MM.1S (cell line): ENCODE measurements at regions not wholly inside any gene's neighbourhood (a gene's known extent, or its start where the extent isn't known, plus 50 kb on each side); places are given as distances from the start of the nearest gene placed in this dataset.

ENCODE experiments used
- DNase-seq: peaks from one replicate; pipeline ENCODE4 v3.0.0-alpha.2; 2015
- H2AFZ ChIP-seq: fragments of 300-600 bp; sonication (generic); 2 replicates; pipeline ENCODE4 v1.6.0; 2016; ENCODE audit warnings: antibody characterized with exemption, low read length
- H3F3A ChIP-seq: fragments of 300-600 bp; sonication (generic); 2 replicates; pipeline ENCODE4 v1.6.1; 2016; ENCODE audit warnings: mild to moderate bottlenecking, antibody characterized with exemption, low read length, moderate library complexity, mixed read lengths; ENCODE audit not compliant: insufficient read depth
- H3K27ac ChIP-seq: fragments of 300-600 bp; sonication (generic); 2 replicates; pipeline ENCODE4 v1.5.1; 2016; ENCODE audit warnings: mild to moderate bottlenecking, low read length
- H3K27me3 ChIP-seq: fragments of 300-600 bp; sonication (generic); replicated peaks from 2 replicates; pipeline ENCODE4 v1.6.0; 2016; ENCODE audit warnings: low read length; ENCODE audit not compliant: insufficient read depth
- H3K36me3 ChIP-seq: fragments of 300-600 bp; sonication (generic); replicated peaks from 2 replicates; pipeline ENCODE4 v1.6.1; 2016; ENCODE audit warnings: mild to moderate bottlenecking, low read length, mixed read lengths; ENCODE audit not compliant: insufficient read depth
- H3K4me1 ChIP-seq: fragments of 300-600 bp; sonication (generic); 2 replicates; pipeline ENCODE4 v1.6.1; 2016; ENCODE audit warnings: low read length, mixed read lengths
- H3K4me2 ChIP-seq: fragments of 300-600 bp; sonication (generic); 2 replicates; pipeline ENCODE4 v1.6.0; 2016; ENCODE audit warnings: low read depth, low read length
- H3K4me3 ChIP-seq: fragments of 300-600 bp; sonication (generic); 2 replicates; pipeline ENCODE4 v1.5.1; 2016; ENCODE audit warnings: low read length, mixed read lengths
- H3K79me2 ChIP-seq: fragments of 300-600 bp; sonication (generic); 2 replicates; pipeline ENCODE4 v1.6.1; 2016; ENCODE audit warnings: mixed run types, low read length, mixed read lengths
- H3K9ac ChIP-seq: fragments of 300-600 bp; sonication (generic); 2 replicates; pipeline ENCODE4 v1.6.1; 2016; ENCODE audit warnings: low read length, mixed read lengths
- H3K9me2 ChIP-seq: fragments of 300-600 bp; sonication (generic); replicated peaks from 2 replicates; pipeline ENCODE4 v1.6.1; 2016; ENCODE audit warnings: mild to moderate bottlenecking, low read length, mixed read lengths; ENCODE audit not compliant: insufficient read depth
- H3K9me3 ChIP-seq: fragments of 300-600 bp; sonication (generic); replicated peaks from 2 replicates; pipeline ENCODE4 v1.6.1; 2016; ENCODE audit warnings: mild to moderate bottlenecking, low read length, mixed read lengths; ENCODE audit not compliant: insufficient read depth
- H4K20me1 ChIP-seq: fragments of 300-600 bp; sonication (generic); 2 replicates; pipeline ENCODE4 v1.6.1; 2016; ENCODE audit warnings: mild to moderate bottlenecking, low read length, moderate library complexity, mixed read lengths; ENCODE audit not compliant: insufficient read depth
- CTCF ChIP-seq: fragments of 300-600 bp; sonication (generic); IDR thresholded peaks from 2 replicates; pipeline ENCODE4 v1.5.1; 2016; ENCODE audit warnings: antibody characterized with exemption, low read length, mixed read lengths
- EZH2 ChIP-seq: fragments of 300-600 bp; sonication (generic); optimal IDR thresholded peaks from 2 replicates; pipeline ENCODE3; 2017; ENCODE audit warnings: low read depth, mild to moderate bottlenecking, antibody characterized with exemption, low read length, mixed read lengths
- EZH2phosphoT487 ChIP-seq: fragments of 300-600 bp; sonication (generic); IDR thresholded peaks from 2 replicates; pipeline ENCODE4 v1.6.1; 2018; ENCODE audit warnings: antibody characterized with exemption, low read length

GRCh38 chr12:59927032-59927431 lies 331.2 kb downstream of the SLC16A7 start:
- no peaks in the 10 kb centered on the region for H3K9me2 ChIP-seq
- no peaks in the 10 kb centered on the region for H3K79me2 ChIP-seq
- no peaks in the 10 kb centered on the region for H3K36me3 ChIP-seq
- no peaks in the 10 kb centered on the region for H3K27me3 ChIP-seq
- no peaks in the 10 kb centered on the region for H3F3A ChIP-seq
- H3K4me1 ChIP-seq, result no peaks in the 10 kb centered on the region
- H4K20me1 ChIP-seq, result no peaks in the 10 kb centered on the region
- TF ChIP-seq EZH2phosphoT487 (no peak), EZH2 (no peak), CTCF (no peak)
- H3K4me2 ChIP-seq, result no peak overlapping the region
- H3K4me3 ChIP-seq, result no peak overlapping the region
- no peak overlapping the region for H3K27ac ChIP-seq
- no peak overlapping the region for H2AFZ ChIP-seq
- no peak for DNase-seq
- no peaks in the 10 kb centered on the region for H3K9me3 ChIP-seq
- H3K9ac ChIP-seq, result no peak overlapping the region

GRCh38 chr12:59928416-59928815 lies 332.6 kb downstream of the SLC16A7 start:
- no peak overlapping the region for H3K4me2 ChIP-seq
- no peak overlapping the region for H3K4me3 ChIP-seq
- no peaks in the 10 kb centered on the region for H3F3A ChIP-seq
- no peak overlapping the region for H3K9ac ChIP-seq
- no peaks in the 10 kb centered on the region for H3K9me3 ChIP-seq
- DNase-seq, result no peak
- H4K20me1 ChIP-seq, result no peaks in the 10 kb centered on the region
- H2AFZ ChIP-seq, result no peak overlapping the region
- no peaks in the 10 kb centered on the region for H3K4me1 ChIP-seq
- no peak overlapping the region for H3K27ac ChIP-seq
- no peak for TF ChIP-seq EZH2
- no peak for TF ChIP-seq EZH2phosphoT487
- TF ChIP-seq CTCF, result no peak
- H3K27me3 ChIP-seq, result no peaks in the 10 kb centered on the region
- no peaks in the 10 kb centered on the region for H3K9me2 ChIP-seq
- no peaks in the 10 kb centered on the region for H3K36me3 ChIP-seq
- H3K79me2 ChIP-seq, result no peaks in the 10 kb centered on the region

- Histone ChIP-seq H3K4me3 (no peak overlapping the region), H3K36me3 (no peaks in the 10 kb centered on the region), H4K20me1 (no peaks in the 10 kb centered on the region), H3K4me1 (no peaks in the 10 kb centered on the region), H3K9me3 (no peaks in the 10 kb centered on the region), H3K9ac (no peak overlapping the region), H2AFZ (no peak overlapping the region), H3F3A (no peaks in the 10 kb centered on the region), H3K27me3 (no peaks in the 10 kb centered on the region), H3K9me2 (no peaks in the 10 kb centered on the region), H3K79me2 (no peaks in the 10 kb centered on the region), H3K4me2 (no peak overlapping the region), H3K27ac (no peak overlapping the region)
- no peak for DNase-seq
- TF ChIP-seq EZH2phosphoT487, result no peak
- no peak for TF ChIP-seq CTCF
- no peak for TF ChIP-seq EZH2
Observed at GRCh38 chr12:59929110-59929509, 333.3 kb downstream of the SLC16A7 start.
